GM12878 (cell line): ENCODE measurements at regions not wholly inside any gene's neighbourhood (a gene's known extent, or its start where the extent isn't known, plus 50 kb on each side); places are given as distances from the start of the nearest gene placed in this dataset.

Experiments used
- ATAC-seq: fragments of 200-7000 bp; cut with Tn5 transposase; 3 replicates; pipeline ENCODE4 v1.9.1; 2020; ENCODE audit warnings: mild to moderate bottlenecking, moderate library complexity
- BruUV-seq: library from RNA; stranded (reverse); fragments of 400-500 nt; replicated peaks from 2 replicates; lab custom pipeline; 2021; lab: Mats Ljungman, UMichigan
- CTCF ChIA-PET: fragments of 300-600 bp; sonication (Branson Sonifier 250); formaldehyde crosslinking; extraction: SDS; loops from one replicate; lab custom pipeline; 2021; ENCODE audit warnings: inconsistent platforms; lab: Yijun Ruan, JAX
- POLR2A ChIA-PET: fragments of 350-600 bp; formaldehyde crosslinking; extraction: SDS; loops from one replicate; lab custom pipeline; 2021; ENCODE audit warnings: inconsistent platforms; lab: Charles Lee
- RAD21 ChIA-PET: fragments of 300-600 bp; sonication (Branson Sonifier 250); formaldehyde crosslinking; loops from one replicate; lab custom pipeline; 2023; ENCODE audit warnings: antibody characterized with exemption; ENCODE audit not compliant: unreplicated experiment; lab: Charles Lee
- SMC1A ChIA-PET: fragments of 300-600 bp; sonication (Branson Sonifier 250); formaldehyde crosslinking; loops from one replicate; lab custom pipeline; 2023; ENCODE audit not compliant: unreplicated experiment, uncharacterized antibody; lab: Charles Lee
- DNase-seq: peaks from one replicate; pipeline ENCODE4 v3.0.0-alpha.2; 2011; ENCODE audit warnings: low read depth, low spot score
- FAIRE-seq: peaks from 3 replicates; lab custom pipeline; 2011; peaks lifted over from hg19 to GRCh38; lab: Jason Lieb, UNC
- H2AFZ ChIP-seq: 2 replicates; pipeline ENCODE4 v1.6.0; 2011; ENCODE audit warnings: low read depth, low read length, control low read depth; ENCODE audit not compliant: control insufficient read depth
- H3K27ac ChIP-seq: 2 replicates; pipeline ENCODE4 v1.5.1; 2011; ENCODE audit warnings: control low read depth; ENCODE audit not compliant: control insufficient read depth, insufficient read depth
- H3K27me3 ChIP-seq, 2 experiments: replicated peaks in 1 of 2; 2 replicates each; pipeline versions ENCODE4 v1.6.0 to v1.6.1; 2011; ENCODE audit warnings: low read length in 1 of 2; ENCODE audit not compliant: control insufficient read depth in 2 of 2, insufficient read depth in 2 of 2
- H3K36me3 ChIP-seq, 2 experiments: 2 replicates each; pipeline ENCODE4 v1.5.1; 2011; ENCODE audit warnings: low read length in 1 of 2; ENCODE audit not compliant: control insufficient read depth in 2 of 2, insufficient read depth in 2 of 2
- H3K4me1 ChIP-seq: 2 replicates; pipeline ENCODE4 v1.6.1; 2011; ENCODE audit warnings: mild to moderate bottlenecking, low read length, moderate library complexity, mixed read lengths; ENCODE audit not compliant: control insufficient read depth, insufficient read depth
- H3K4me2 ChIP-seq: 2 replicates; pipeline ENCODE4 v1.6.0; 2011; ENCODE audit warnings: control low read depth; ENCODE audit not compliant: control insufficient read depth, insufficient read depth
- H3K4me3 ChIP-seq: fragments of 200-600 bp; sonication (generic); 2 replicates; pipeline ENCODE4 v1.5.1; 2016
- H3K79me2 ChIP-seq: 2 replicates; pipeline ENCODE4 v1.6.0; 2011; ENCODE audit warnings: low read length; ENCODE audit not compliant: control insufficient read depth, insufficient read depth
- H3K9ac ChIP-seq: 2 replicates; pipeline ENCODE4 v1.8.0; 2011; ENCODE audit warnings: low read length, control low read depth, mixed read lengths; ENCODE audit not compliant: control insufficient read depth, insufficient read depth
- H3K9me3 ChIP-seq: replicated peaks from 3 replicates; pipeline ENCODE4 v1.5.1; 2011; ENCODE audit warnings: mild to moderate bottlenecking, low read length; ENCODE audit not compliant: control insufficient read depth, insufficient read depth
- H4K20me1 ChIP-seq: 2 replicates; pipeline ENCODE4 v1.6.0; 2011; ENCODE audit not compliant: control insufficient read depth, insufficient read depth
- ASH2L ChIP-seq: fragments of 300-600, 200-600 bp; sonication (generic); IDR thresholded peaks from 2 replicates; pipeline ENCODE4 v1.6.1; 2017; ENCODE audit warnings: low read depth, mild to moderate bottlenecking, borderline replicate concordance
- ATF7 ChIP-seq: fragments of 450-650 bp; IDR thresholded peaks from 2 replicates; pipeline ENCODE4 v1.6.1; 2016; ENCODE audit warnings: low read depth, mild to moderate bottlenecking
- CHD4 ChIP-seq: fragments of 200-600 bp; sonication (generic); IDR thresholded peaks from 2 replicates; pipeline ENCODE4 v1.6.1; 2016; ENCODE audit warnings: mild to moderate bottlenecking
- CREM ChIP-seq: IDR thresholded peaks from 2 replicates; pipeline ENCODE4 v1.6.1; 2014; ENCODE audit warnings: antibody characterized with exemption, low read depth
- CTCF ChIP-seq, 3 experiments: IDR thresholded peaks in 2 of 3; conservative IDR thresholded peaks in 1 of 3; 2 replicates each; pipeline ENCODE4 v1.5.1; 2011; ENCODE audit warnings: low read depth in 3 of 3, low read length in 3 of 3, mild to moderate bottlenecking in 3 of 3, control low read depth in 2 of 3, moderate library complexity in 2 of 3, inconsistent platforms in 1 of 3, mixed read lengths in 1 of 3; ENCODE audit not compliant: control insufficient read depth in 2 of 3, insufficient read depth in 1 of 3; ENCODE audit errors: extremely low read depth in 1 of 3
- EZH2 ChIP-seq: IDR thresholded peaks from 2 replicates; pipeline ENCODE4 v1.6.1; 2012; ENCODE audit warnings: low read depth, mild to moderate bottlenecking, control low read depth, inconsistent platforms, low read length, borderline replicate concordance; ENCODE audit not compliant: control insufficient read depth
- GATAD2B ChIP-seq: fragments of 450-650 bp; conservative IDR thresholded peaks from 2 replicates; pipeline ENCODE4 v1.6.1; 2017; ENCODE audit warnings: low read depth, mild to moderate bottlenecking, moderate library complexity
- HDAC2 ChIP-seq: fragments of 200-600 bp; sonication (generic); IDR thresholded peaks from 2 replicates; pipeline ENCODE4 v1.6.1; 2017
- IRF4 ChIP-seq: IDR thresholded peaks from 2 replicates; pipeline ENCODE4 v1.6.1; 2011; ENCODE audit warnings: low read depth, low read length
- NR2C1 ChIP-seq: fragments of 450-650 bp; IDR thresholded peaks from 2 replicates; pipeline ENCODE4 v1.6.1; 2017; ENCODE audit warnings: antibody characterized with exemption, mild to moderate bottlenecking, moderate library complexity
- PAX8 ChIP-seq: fragments of 450-650 bp; IDR thresholded peaks from 2 replicates; pipeline ENCODE4 v1.6.1; 2017; ENCODE audit warnings: mild to moderate bottlenecking, moderate library complexity
- RELA ChIP-seq: fragments of 450-650 bp; IDR thresholded peaks from 2 replicates; pipeline ENCODE4 v1.8.0; 2014; ENCODE audit warnings: borderline replicate concordance; ENCODE audit not compliant: partially characterized antibody
- SMC3 ChIP-seq: IDR thresholded peaks from 2 replicates; pipeline ENCODE4 v1.6.1; 2011; ENCODE audit warnings: low read length, improper control_type of control experiment, borderline replicate concordance
- SPI1 ChIP-seq: IDR thresholded peaks from 2 replicates; pipeline ENCODE4 v1.6.1; 2011; ENCODE audit warnings: low read depth, mild to moderate bottlenecking, low read length, moderate library complexity, borderline replicate concordance; ENCODE audit not compliant: insufficient read depth
- SREBF1 ChIP-seq: IDR thresholded peaks from 2 replicates; pipeline ENCODE4 v1.6.1; 2012; ENCODE audit warnings: mild to moderate bottlenecking, low read length
- SUZ12 ChIP-seq: fragments of 200-600 bp; sonication (generic); IDR thresholded peaks from one replicate; pipeline ENCODE4 v1.6.1; 2018; ENCODE audit warnings: antibody characterized with exemption, mild to moderate bottlenecking; ENCODE audit not compliant: unreplicated experiment
- TCF3 ChIP-seq: IDR thresholded peaks from 2 replicates; pipeline ENCODE4 v1.6.1; 2012; ENCODE audit warnings: low read depth, mild to moderate bottlenecking, low read length, borderline replicate concordance; ENCODE audit not compliant: insufficient read depth
- TCF7 ChIP-seq: IDR thresholded peaks from 2 replicates; pipeline ENCODE4 v1.6.1; 2014; ENCODE audit warnings: antibody characterized with exemption, borderline replicate concordance
- ZNF622 ChIP-seq: fragments of 450-650 bp; IDR thresholded peaks from 2 replicates; pipeline ENCODE4 v1.6.1; 2017; ENCODE audit warnings: mild to moderate bottlenecking, inconsistent platforms
- WGBS: methylation state at CpG from one replicate; pipeline ENCODE4 v1.1.6; 2016; ENCODE audit warnings: low lambda C conversion rate; ENCODE audit not compliant: insufficient replicate concordance, insufficient coverage; ENCODE audit errors: missing lambda C conversion rate; 5-methylcytosine and 5-hydroxymethylcytosine counted together
- in situ Hi-C: fragments of 300-500 bp; cut with MboI; formaldehyde crosslinking; loops from 9 replicates; pipeline ENCODE4 v1.14.3; 2018; ENCODE audit warnings: mixed read lengths
- intact Hi-C: fragments of 100-400 bp; cut with micrococcal nuclease; formaldehyde crosslinking; loops from one replicate; pipeline ENCODE4 v1.14.2; 2022; ENCODE audit not compliant: unreplicated experiment
- TF ChIP-seq, protein P1 (sequence below): fragments of 450-650 bp; IDR thresholded peaks from 2 replicates; pipeline ENCODE4 v1.6.1; 2017; ENCODE audit warnings: mild to moderate bottlenecking

DNA sequence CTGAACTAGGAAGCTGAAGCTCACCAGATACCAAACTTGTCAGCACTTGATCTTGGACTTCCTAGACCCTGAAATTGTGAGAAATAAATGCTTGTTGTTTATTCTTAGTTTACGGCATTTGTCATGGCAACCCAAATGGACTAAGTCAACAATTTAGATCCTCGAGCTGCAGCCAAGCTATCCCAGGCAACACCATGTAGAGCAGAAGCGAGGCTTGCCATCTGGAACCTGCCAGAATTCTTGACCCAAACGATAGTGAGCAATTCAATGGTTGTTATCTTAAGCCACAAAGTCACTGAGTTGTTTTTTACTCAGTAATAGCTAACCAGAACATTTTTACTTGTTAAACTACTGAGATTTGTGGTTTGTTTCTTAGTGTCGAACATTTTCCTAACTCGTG is 458.5 kb upstream of the FLRT2 start (continued):
- no peak for TF ChIP-seq SREBF1
- TF ChIP-seq, all 136 proteins: peak for 0

- ATAC-seq (no peak), FAIRE-seq (no peak), DNase-seq (no peak)
- RAD21 ChIA-PET: no interaction called here
- Histone ChIP-seq H3K4me1 (no peaks in the 10 kb centered on the region), H3K9me3 (no peaks in the 10 kb centered on the region), H3K36me3 (no peaks in the 10 kb centered on the region), H3K79me2 (no peaks in the 10 kb centered on the region), H4K20me1 (no peaks in the 10 kb centered on the region), H3K9ac (no peak overlapping the region), H3K4me2 (no peak overlapping the region), H3K27ac (no peak overlapping the region), H2AFZ (no peak overlapping the region), H3K27me3 (no peaks in the 10 kb centered on the region), H3K4me3 (no peak overlapping the region)
- in situ Hi-C loops (no loop called here), intact Hi-C loops (no loop called here)
- POLR2A ChIA-PET: no interaction called here
- no TSS peak for BruUV-seq
- CTCF ChIA-PET: no interaction called here
- TF ChIP-seq CHD4 (no peak), GATAD2B (no peak), RELA (no peak), CTCF (IDR thresholded peaks at IDR 0.05 in 2 of 3, conservative IDR thresholded peaks at IDR 0.05 in 1 of 3; ENCODE audit: control insufficient read depth in 2 of 3, extremely low read depth in 1 of 3, insufficient read depth in 1 of 3, low read depth in 3 of 3, low read length in 3 of 3) (no peak), ASH2L (no peak), TCF7 (no peak), SUZ12 (no peak), SPI1 (no peak), ZNF622 (no peak), TCF3 (no peak), SMC3 (no peak), ATF7 (no peak), PAX8 (no peak), NR2C1 (no peak), EZH2 (no peak), IRF4 (no peak), HDAC2 (no peak), CREM (no peak)
- TF ChIP-seq, protein P1, sequence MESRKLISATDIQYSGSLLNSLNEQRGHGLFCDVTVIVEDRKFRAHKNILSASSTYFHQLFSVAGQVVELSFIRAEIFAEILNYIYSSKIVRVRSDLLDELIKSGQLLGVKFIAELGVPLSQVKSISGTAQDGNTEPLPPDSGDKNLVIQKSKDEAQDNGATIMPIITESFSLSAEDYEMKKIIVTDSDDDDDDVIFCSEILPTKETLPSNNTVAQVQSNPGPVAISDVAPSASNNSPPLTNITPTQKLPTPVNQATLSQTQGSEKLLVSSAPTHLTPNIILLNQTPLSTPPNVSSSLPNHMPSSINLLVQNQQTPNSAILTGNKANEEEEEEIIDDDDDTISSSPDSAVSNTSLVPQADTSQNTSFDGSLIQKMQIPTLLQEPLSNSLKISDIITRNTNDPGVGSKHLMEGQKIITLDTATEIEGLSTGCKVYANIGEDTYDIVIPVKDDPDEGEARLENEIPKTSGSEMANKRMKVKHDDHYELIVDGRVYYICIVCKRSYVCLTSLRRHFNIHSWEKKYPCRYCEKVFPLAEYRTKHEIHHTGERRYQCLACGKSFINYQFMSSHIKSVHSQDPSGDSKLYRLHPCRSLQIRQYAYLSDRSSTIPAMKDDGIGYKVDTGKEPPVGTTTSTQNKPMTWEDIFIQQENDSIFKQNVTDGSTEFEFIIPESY: no peak
- SMC1A ChIA-PET: no interaction called here
- WGBS: 0% methylated on average over 1 of the region's 1 CpG
Observed at GRCh38 chr14:85074955-85075354, 455.0 kb upstream of the FLRT2 start.
